ENCODE measurements at regions not wholly inside any gene's neighbourhood (a gene's known extent, or its start where the extent isn't known, plus 50 kb on each side); places are given as distances from the start of the nearest gene placed in this dataset.
"Not testable (repeated sequence)": the region's sequence is repeated elsewhere in the genome, so short reads cannot be mapped to it uniquely, and the experiment has no call there.

DNA sequence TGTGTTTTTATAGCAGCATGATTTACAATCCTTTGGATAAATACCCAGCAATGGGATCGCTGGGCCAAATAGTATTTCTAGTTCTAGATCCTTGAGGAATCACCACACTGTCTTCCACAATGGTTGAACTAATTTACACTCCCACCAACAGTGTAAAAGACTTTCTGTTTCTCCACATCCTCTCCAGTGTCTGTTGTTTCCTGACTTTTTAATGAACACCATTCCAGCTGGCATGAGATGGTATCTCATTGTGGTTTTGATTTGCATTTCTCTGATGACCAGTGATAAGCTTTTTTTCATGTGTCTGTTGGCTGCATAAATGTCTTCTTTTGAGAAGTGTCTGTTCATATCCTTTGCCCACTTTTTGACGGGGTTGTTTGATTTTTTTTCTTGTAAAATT, 209.5 kb upstream of the RASGRP1 start:
- in situ Hi-C loops (cut with HindIII; ENCODE audit: low sequenced_read_pairs); DNase-seq (ENCODE audit: low spot score): not testable (repeated sequence)

DNA sequence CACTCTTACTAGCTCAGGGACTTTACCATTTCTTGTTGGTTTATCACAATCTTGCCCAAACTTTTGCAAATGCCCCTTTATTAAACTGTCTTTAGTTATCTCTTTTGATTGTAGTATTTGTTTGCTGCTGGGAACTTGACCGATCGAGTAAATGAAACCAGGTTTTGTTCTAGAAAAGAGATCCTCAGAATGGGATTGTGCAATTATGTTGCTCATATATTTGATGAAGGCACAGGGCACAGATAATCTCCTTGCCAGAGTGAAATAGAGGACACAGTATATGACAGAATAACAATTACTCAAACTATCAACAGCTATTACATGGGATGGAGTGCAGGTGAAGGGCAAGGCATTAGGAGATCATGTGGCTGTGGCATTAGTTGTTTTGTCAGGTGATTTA, 216.6 kb upstream of the RASGRP1 start:
- no peak for DNase-seq (ENCODE audit: low spot score)
- in situ Hi-C loops (cut with HindIII; ENCODE audit: low sequenced_read_pairs) = no loop called here

DNA sequence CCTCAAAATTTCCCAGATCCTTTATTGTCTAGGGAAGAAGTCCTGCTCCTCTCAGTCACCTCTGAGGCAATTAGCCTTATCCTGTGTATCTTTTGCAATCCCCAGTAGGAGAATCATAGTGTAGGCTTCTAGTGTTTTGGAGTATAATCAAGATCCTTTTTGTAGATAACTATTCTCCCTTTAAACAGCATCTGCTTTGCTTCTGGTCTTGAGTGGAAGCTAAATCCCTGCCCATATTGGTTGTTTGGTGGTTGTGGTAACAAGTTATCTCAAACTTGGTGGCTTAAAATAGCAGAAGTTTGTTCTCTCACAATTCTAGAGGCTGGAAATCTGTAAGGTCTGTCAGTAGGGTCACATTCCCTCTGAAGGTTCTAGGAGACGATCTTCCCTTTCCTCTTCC, 217.5 kb upstream of the RASGRP1 start:
- in situ Hi-C loops (cut with HindIII; ENCODE audit: low sequenced_read_pairs) = no loop called here
- no peak for DNase-seq (ENCODE audit: low spot score)

DNA sequence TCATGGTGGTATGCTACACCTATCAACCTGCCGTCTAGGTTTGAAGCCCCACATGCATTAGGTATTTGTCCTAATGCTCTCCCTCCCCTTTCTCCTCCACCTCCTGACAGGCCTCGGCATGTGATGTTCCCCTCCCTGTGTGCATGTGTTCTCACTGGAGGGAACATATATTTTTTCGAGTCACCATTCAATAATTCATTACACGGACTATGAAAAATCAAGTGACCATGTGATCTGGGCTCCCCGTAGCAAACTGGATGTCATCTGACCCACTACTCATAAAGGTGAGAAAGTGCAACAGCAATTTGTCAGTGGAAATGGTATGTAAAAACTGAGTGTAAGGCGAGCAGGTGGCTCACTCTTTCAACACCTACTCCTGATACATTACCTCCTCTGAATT, 224.3 kb upstream of the RASGRP1 start:
- DNase-seq (ENCODE audit: low spot score) = no peak

DNA sequence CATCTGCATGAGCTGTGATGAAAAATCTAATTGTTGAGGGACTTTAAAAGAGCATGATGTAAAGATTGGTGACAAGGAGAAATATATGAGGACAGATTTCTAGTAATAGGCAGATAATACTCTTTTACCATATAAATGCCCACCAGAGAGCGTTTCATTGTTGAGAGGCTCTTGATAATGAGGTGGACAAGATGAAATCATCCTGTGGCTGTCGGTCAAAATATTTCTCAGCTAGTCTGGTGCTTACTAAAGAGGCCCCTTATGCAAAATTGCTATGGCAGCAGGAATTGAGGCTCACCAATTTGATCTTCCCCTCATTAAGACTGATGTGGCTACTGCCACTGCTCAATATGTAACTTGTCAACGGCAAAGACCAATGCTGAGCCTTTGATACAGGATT, 225.0 kb upstream of the RASGRP1 start:
- DNase-seq (ENCODE audit: low spot score) = no peak
- in situ Hi-C loops (cut with HindIII; ENCODE audit: low sequenced_read_pairs) = no loop called here

More for the DNA sequence above, 224.3 kb upstream of the RASGRP1 start:
- in situ Hi-C loops (cut with HindIII; ENCODE audit: low sequenced_read_pairs) = no loop called here

DNA sequence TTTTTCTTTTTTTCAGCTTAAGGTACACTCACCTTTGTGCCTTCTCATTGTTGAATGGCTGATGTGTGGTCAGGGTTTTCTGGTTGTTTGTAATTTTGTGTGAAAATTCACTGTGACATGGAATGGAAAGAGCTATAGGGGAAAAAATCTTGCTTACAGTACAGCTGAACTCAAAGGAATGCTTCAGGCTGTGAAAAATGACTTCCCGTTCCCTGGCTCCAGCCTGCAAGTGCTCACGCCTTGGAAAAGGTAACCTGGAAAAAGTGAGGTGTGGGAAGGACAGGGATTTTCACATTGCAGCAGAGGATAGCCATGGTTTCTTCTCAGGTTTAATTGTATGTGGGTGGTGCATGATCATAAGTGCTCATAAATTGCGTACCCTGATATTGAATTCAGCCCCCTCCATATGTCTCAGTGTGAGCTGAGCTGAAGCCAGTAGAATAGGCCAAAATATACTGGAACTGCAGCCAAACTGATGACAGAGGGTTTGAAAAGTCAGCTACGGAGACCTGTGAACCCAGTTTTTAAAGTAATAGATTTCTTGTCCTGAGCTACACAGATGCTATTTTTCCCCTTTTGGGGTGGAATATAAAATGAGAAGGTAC, 228.7 kb upstream of the RASGRP1 start:
- DNase-seq (ENCODE audit: low spot score) = no peak
- in situ Hi-C loops (cut with HindIII; ENCODE audit: low sequenced_read_pairs) = no loop called here

DNA sequence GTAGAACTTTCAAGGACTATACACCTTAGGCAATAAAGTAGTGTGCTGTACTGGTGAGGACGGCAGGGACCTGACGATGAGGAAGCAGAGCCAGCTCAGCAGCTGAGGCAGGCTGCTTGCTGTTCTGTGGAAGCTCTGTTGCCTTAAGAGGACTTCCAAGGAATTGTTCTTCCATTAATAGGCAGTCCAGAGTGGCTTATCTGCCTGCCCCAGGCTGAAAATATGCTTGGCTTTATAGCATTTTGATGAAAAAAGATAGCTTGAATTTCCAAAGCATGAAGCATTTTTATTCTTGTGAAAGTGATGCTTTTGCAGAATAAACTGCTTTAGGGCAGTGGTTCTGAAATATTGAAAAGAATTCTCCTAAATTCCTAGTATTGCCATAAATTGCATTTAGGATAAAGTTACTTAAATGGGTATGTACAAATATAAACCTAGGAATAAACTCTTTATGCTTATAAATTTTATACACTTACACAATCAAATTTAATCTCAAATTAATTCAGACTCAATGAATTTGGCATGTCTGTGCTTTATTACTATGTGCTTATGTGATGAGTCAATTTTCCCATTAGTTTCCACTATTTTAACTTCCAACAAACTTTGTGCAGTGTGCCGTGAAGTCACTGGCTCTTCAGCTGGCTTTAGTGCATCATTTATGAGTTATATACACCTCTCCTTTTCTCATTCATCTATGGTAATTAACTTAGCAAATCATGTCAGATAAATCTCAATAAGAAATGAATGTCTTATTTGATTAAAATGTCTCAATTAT, 231.0 kb upstream of the RASGRP1 start:
- no peak for DNase-seq (ENCODE audit: low spot score)
- in situ Hi-C loops (cut with HindIII; ENCODE audit: low sequenced_read_pairs) = no loop called here

DNA sequence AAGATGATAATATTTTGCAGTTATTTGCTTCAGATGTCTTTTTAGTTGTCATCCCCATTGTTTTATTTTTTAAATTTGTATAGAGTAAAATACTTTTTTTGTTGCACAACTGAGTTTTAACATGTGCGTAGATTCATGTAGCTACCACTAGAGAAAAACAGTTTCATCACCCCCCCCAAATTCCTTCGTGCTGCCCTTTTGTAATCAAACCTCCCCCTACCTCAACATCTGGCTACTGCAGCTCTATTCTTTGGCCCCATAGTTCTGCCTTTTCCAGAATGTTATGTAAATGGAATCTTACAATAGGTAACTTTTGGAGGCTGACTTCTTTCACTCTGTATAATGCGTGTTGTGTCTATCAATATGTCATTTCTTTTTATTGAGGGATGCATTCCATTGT, 232.0 kb upstream of the RASGRP1 start:
- in situ Hi-C loops (cut with HindIII; ENCODE audit: low sequenced_read_pairs) = no loop called here
- no peak for DNase-seq (ENCODE audit: low spot score)

DNA sequence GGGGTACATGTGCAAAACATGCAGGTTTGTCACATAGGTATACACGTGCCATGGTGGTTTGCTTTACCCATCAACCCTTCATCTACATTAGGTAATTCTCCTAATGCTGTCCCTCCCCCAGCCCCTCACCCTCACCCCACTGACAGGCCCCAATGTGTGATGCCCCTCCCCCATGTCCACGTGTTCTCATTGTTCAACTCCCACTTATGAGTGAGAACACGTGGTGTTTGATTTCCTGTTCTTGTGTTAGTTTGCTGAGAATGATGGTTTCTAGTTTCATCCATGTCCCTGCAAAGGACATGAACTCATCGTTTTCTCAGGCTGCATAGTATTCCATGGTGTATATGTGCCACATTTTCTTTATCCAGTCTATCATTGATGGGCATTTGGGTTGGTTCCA, 232.9 kb upstream of the RASGRP1 start:
- DNase-seq (ENCODE audit: low spot score); in situ Hi-C loops (cut with HindIII; ENCODE audit: low sequenced_read_pairs): not testable (repeated sequence)

DNA sequence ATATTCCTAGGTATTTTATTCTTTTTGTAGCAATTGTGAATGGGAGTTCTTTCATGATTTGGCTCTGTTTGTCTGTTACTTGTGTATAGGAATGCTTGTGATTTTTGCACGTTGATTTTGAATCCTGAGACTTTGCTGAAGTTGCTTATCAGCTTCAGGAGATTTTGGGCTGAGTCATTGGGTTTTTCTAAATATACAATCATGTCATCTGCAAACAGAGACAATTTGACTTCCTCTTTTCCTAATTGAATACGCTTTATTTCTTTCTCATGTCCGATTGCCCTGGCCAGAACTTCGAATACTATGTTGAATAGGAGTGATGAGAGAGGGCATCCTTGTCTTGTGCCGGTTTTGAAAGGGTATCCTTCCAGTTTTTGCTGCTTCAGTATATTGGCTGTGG, 234.6 kb upstream of the RASGRP1 start:
- DNase-seq (ENCODE audit: low spot score); in situ Hi-C loops (cut with HindIII; ENCODE audit: low sequenced_read_pairs): not testable (repeated sequence)

DNA sequence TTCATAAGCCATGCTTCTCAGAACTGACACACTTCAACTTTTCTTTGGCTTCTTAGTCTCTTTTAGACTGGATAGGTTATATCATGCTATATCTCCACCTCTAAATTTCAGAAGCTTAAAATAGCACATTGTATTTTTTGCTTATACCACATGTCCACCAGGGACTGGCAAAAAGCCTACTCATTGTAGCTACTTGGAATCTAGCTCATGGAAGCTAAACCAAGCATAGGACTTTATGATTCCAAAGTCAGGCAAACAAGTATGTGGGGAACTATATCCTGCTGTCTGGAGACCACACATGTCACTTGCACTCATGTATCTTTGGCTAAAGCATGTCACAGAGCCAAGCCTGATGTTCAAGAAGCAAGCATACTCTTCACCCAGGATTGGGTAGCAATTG, 245.0 kb upstream of the RASGRP1 start:
- in situ Hi-C loops (cut with HindIII; ENCODE audit: low sequenced_read_pairs) = no loop called here
- DNase-seq (ENCODE audit: low spot score) = no peak

DNA sequence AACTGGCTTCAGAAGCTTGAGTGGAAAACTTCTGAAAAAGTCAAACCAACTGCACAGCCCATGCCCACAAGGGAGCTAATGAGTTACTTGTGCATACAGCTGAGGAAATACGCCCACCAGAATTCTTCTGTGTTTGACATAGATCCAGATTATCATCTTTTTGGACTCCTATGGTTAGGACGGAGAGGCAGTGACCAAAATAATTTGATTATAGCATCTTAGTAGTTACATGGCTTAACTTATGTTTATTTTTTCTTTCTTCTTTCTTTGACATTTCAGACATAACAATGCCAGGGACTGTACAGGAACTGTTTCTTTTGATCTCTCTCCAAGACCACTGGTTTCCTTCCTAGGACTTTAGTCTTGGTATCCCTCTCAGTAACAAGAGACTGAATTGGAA, 246.1 kb upstream of the RASGRP1 start:
- in situ Hi-C loops (cut with HindIII; ENCODE audit: low sequenced_read_pairs) = no loop called here

DNA sequence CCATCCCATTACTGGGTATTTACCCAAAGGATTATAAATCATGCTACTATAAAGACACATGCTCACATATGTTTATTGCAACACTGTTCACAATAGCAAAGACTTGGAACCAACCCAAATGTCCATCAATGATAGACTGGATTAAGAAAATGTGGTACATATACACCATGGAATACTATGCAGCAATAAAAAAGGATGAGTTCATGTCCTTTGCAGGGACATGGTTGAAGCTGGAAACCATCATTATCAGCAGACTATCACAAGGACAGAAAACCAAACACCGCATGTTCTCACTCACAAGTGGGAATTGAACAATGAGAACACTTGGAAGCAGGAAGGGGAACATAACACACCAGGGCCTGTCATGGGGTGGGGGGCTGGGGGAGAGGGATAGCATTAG, 249.6 kb upstream of the RASGRP1 start:
- in situ Hi-C loops (cut with HindIII; ENCODE audit: low sequenced_read_pairs); DNase-seq (ENCODE audit: low spot score): not testable (repeated sequence)

More for the DNA sequence above, 246.1 kb upstream of the RASGRP1 start:
- DNase-seq (ENCODE audit: low spot score) = no peak

DNA sequence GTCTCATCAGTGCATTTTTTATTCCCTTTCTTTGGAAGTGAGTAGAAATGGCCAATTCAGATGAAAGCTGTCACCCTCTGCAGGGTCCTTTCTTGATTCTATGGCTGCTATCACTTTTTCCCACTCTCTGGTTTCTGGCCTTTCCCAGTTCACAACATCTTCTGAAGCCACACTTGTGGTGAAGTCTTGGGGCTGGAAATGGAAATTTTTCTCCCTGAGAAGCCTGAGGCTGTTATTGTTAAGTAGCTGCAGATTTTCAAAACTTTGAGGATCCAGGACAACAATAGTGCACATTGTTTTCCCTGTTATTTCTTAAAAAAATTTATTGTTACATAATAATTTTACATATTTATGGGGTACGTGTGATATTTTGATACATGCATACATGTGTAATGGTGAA, 250.3 kb upstream of the RASGRP1 start:
- no peak for DNase-seq (ENCODE audit: low spot score)
- in situ Hi-C loops (cut with HindIII; ENCODE audit: low sequenced_read_pairs) = no loop called here

DNA sequence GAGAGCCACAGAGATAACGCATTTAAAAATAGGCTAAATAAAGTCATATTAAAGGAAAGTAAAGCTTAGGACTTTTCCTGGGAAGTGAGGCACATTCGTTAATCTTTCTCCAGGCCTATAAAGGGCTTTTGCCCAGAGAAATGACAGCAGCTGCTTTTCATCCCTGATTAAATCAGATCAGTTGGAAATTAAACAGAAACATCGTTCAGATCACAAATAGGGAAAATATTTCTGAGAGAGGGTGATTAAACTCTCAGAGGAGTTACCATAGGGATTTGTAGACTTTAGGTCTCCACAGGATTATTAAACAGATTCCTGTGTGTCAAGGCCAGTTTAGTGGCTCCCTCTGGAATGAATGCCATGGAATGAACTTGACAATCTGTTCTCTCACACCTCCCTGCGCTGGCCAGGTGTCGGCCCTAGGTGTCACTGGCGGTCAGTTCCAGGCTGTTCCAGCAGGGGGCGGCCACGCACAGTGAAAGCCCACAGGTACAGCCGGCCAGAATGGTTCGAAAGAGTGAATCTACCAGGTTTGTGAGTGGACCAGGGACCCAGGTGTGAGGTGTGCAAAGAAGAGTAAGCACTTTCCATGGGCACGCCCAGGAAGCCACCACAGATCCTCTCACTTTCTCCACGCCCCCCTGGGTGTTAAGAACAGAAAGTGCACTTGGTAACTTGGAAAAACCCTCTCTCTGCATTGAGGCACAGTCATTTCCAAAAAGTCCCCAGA, 253.0 kb upstream of the RASGRP1 start:
- peak; percentile 89 for DNase-seq (ENCODE audit: low spot score)
- in situ Hi-C loops (cut with HindIII; ENCODE audit: low sequenced_read_pairs) = no loop called here

DNA sequence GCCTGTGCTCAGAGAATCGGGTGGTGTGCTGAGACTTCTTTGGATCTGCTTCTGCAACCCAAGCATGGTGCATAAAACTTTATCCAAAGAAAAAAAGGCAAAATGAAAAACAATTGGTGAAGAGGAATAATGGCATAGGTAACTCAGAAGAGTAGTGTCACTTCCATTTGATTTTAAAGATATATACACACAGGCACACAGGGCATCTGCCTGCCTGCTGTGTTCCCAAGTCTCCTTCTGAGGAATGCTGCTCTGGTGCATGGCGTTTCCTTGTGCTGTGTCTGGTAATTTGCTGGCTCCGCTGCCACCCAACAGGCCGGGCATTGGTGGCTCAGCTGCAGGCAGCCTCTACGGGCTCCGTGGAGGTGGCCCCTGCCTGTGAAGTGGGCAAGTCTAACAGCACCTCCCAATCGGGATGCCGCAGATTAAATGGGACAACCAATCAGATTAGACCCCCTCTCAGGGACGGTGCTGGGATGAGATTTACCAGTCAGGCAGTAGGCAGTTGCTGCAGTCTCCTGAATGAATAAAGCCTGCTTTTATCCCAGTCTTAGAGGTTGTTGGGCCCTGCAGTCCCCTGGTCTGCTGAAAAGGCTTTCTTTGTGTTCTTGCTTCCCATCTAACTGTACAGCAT, 253.7 kb upstream of the RASGRP1 start:
- in situ Hi-C loops (cut with HindIII; ENCODE audit: low sequenced_read_pairs) = no loop called here
- no peak for DNase-seq (ENCODE audit: low spot score)

DNA sequence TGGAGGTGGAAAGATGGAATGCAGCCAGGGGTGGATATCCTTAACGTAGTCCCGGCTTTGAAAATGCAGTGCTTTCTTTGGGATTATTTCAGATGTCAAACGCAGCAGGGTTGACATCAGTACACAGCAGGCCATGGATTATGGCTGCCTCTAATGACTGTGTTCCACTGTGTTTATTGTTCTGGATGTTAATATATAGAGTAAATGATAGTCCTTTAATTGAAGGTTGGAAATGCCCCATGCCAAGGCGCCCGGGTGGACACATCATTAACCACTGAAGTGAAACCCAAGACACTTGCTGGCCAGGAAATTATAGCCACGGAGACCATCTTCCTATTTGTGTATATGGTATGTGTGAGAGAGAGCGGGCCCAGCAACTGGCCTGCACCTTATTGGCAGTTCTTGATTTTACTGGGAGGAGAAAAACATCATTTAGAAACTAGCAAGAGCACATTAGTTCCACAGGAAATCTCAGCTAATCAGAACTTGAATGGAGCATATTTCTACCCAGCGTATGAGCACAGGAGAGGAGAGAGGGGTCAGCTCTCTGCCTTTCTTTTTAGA, 254.9 kb upstream of the RASGRP1 start:
- no peak for DNase-seq (ENCODE audit: low spot score)
- in situ Hi-C loops (cut with HindIII; ENCODE audit: low sequenced_read_pairs) = no loop called here

DNA sequence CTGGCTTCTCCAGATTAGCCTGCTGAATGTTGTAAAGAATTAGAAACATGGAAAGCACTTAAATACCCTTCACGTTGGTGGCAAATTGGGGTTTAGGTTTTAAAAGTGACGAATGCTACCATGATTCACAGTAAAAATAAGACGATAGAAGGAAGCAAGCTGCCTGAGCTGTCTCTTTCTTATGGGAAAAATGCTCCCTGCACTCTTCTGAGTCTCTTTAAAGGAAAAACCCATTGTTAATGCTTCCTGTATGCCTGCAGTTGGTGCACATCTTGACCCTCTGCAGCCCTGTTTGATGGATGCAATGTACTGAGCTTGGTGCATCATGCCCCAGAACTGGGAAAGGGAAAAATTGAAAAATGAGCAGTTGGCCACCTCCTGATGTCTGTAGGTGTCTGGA, 258.6 kb upstream of the RASGRP1 start:
- no peak for DNase-seq (ENCODE audit: low spot score)
- in situ Hi-C loops (cut with HindIII; ENCODE audit: low sequenced_read_pairs) = no loop called here

DNA sequence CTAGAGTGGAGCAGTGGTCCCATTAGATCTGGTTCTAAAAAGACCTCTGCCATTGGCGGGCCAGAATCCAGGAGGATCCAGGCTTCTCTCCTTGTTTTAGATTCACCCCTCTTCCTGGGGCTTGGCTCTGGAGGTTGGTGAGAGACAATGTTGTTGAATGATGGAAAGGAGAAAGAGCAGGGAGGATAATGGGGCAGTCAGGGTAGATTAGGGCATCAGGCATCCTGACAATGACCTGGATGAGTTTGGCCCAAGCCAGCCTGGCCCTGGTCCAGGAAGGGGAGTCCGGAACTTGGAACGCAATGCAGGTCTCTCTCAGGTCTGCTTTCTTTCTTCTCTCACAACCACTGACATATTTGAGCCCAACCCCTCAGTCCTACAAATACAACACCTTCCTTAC, 260.1 kb upstream of the RASGRP1 start:
- DNase-seq (ENCODE audit: low spot score) = no peak
- in situ Hi-C loops (cut with HindIII; ENCODE audit: low sequenced_read_pairs) = no loop called here

DNA sequence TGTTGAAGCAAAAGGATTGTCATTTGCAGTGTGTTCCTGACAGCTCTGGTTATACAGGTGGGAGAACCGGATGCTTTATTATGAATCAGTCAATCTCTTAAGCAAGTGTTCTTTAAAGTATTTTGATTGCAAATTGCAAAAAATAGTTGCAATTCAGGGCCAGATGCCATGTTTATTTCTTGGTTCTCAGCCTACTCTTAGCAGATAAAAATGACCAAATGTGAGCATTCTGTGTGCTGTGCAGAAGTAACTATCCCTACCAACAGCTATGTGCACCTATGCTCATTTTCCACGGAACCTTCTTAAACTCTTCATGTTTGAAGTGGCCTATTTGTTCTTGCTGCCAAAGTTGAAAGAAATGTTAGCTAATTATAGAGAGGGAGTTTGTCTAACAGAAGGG, 262.3 kb upstream of the RASGRP1 start:
- in situ Hi-C loops (cut with HindIII; ENCODE audit: low sequenced_read_pairs) = no loop called here
- DNase-seq (ENCODE audit: low spot score) = no peak

All from G401 (cell line).